ENCODE measurements at regions not wholly inside any gene's neighbourhood (a gene's known extent, or its start where the extent isn't known, plus 50 kb on each side); places are given as distances from the start of the nearest gene placed in this dataset.
A peak's percentile ranks its signal among the peaks of the same experiment; 100 is the strongest.
"Not testable (repeated sequence)": the region's sequence is repeated elsewhere in the genome, so short reads cannot be mapped to it uniquely, and the experiment has no call there.

GRCh38 chr16:5321930-5322329, 224.3 kb upstream of the EEF2KMT start:
- no peaks in the 10 kb centered on the region for H3K36me3 ChIP-seq (ENCODE audit: control insufficient read depth, insufficient read depth, low read length)
- H3K9me3 ChIP-seq (ENCODE audit: control insufficient read depth, insufficient read depth, low read length): no peaks in the 10 kb centered on the region
- peak in 2 of 6 donors; percentile 10 to 28 for DNase-seq (ENCODE audit: low read depth in 4 of 6, low spot score in 6 of 6)
- H3K4me1 ChIP-seq (ENCODE audit: control insufficient read depth, insufficient read depth, low read length): peaks cover 5% of the 10 kb centered on the region
- H3K27ac ChIP-seq (ENCODE audit: low read depth, low read length): no peak overlapping the region
- 100% methylated on average over 2 of the region's 4 CpGs for WGBS (ENCODE audit: insufficient coverage)
- H3K27me3 ChIP-seq (ENCODE audit: control insufficient read depth, insufficient read depth, low read length): no peaks in the 10 kb centered on the region
- no peak overlapping the region for H3K4me3 ChIP-seq (ENCODE audit: low read depth, low read length)

DNA sequence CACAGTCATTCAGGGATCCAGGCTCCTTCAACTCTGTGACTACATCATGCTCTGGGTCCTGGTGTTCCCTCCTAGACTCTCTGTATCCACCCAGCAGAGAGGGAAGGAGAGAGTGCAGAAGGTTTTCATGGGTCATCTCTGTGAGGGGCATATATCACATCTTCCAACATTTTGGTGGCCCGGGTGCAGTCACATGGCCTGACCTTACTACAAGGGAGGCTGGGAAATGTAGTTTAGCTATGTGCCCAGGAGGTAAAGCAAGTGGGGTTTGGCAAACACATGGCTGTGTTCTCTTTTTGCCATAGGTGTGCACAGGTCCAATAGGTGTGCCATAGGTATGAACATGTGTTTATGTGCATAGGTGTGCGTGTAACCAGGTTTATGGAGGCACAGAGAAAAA, 222.2 kb upstream of the EEF2KMT start:
- Histone ChIP-seq H3K9me3 (ENCODE audit: control insufficient read depth, insufficient read depth, low read length) (no peaks in the 10 kb centered on the region), H3K4me1 (ENCODE audit: control insufficient read depth, insufficient read depth, low read length) (peaks cover 5% of the 10 kb centered on the region), H3K36me3 (ENCODE audit: control insufficient read depth, insufficient read depth, low read length) (no peaks in the 10 kb centered on the region), H3K27ac (ENCODE audit: low read depth, low read length) (no peak overlapping the region), H3K4me3 (ENCODE audit: low read depth, low read length) (no peak overlapping the region), H3K27me3 (ENCODE audit: control insufficient read depth, insufficient read depth, low read length) (no peaks in the 10 kb centered on the region)
- 96% methylated on average over 2 of the region's 2 CpGs for WGBS (ENCODE audit: insufficient coverage)
- DNase-seq (ENCODE audit: low read depth in 4 of 6, low spot score in 6 of 6): no peak

- WGBS (ENCODE audit: insufficient coverage): 85% methylated on average over 5 of the region's 5 CpGs
Observed at GRCh38 chr16:5315914-5316313, 218.3 kb upstream of the EEF2KMT start.

GRCh38 chr16:5314377-5314776, 216.8 kb upstream of the EEF2KMT start:
- H3K36me3 ChIP-seq (ENCODE audit: control insufficient read depth, insufficient read depth, low read length): no peaks in the 10 kb centered on the region
- H3K4me1 ChIP-seq (ENCODE audit: control insufficient read depth, insufficient read depth, low read length): no peaks in the 10 kb centered on the region
- H3K27ac ChIP-seq (ENCODE audit: low read depth, low read length): no peak overlapping the region
- H3K9me3 ChIP-seq (ENCODE audit: control insufficient read depth, insufficient read depth, low read length): no peaks in the 10 kb centered on the region
- no peak for DNase-seq (ENCODE audit: low read depth in 4 of 6, low spot score in 6 of 6)
- H3K4me3 ChIP-seq (ENCODE audit: low read depth, low read length): no peak overlapping the region
- H3K27me3 ChIP-seq (ENCODE audit: control insufficient read depth, insufficient read depth, low read length): no peaks in the 10 kb centered on the region
- WGBS (ENCODE audit: insufficient coverage): 86% methylated on average over 4 of the region's 4 CpGs

More at GRCh38 chr16:5315914-5316313, 218.3 kb upstream of the EEF2KMT start:
- Histone ChIP-seq H3K36me3 (ENCODE audit: control insufficient read depth, insufficient read depth, low read length) (no peaks in the 10 kb centered on the region), H3K4me3 (ENCODE audit: low read depth, low read length) (no peak overlapping the region), H3K4me1 (ENCODE audit: control insufficient read depth, insufficient read depth, low read length) (no peaks in the 10 kb centered on the region), H3K9me3 (ENCODE audit: control insufficient read depth, insufficient read depth, low read length) (no peaks in the 10 kb centered on the region), H3K27ac (ENCODE audit: low read depth, low read length) (no peak overlapping the region), H3K27me3 (ENCODE audit: control insufficient read depth, insufficient read depth, low read length) (no peaks in the 10 kb centered on the region)
- DNase-seq (ENCODE audit: low read depth in 4 of 6, low spot score in 6 of 6): no peak

GRCh38 chr16:5309946-5310611, 212.5 kb upstream of the EEF2KMT start:
- WGBS (ENCODE audit: insufficient coverage): 100% methylated on average over 2 of the region's 4 CpGs
- no peaks in the 10 kb centered on the region for H3K4me1 ChIP-seq (ENCODE audit: control insufficient read depth, insufficient read depth, low read length)
- no peaks in the 10 kb centered on the region for H3K27me3 ChIP-seq (ENCODE audit: control insufficient read depth, insufficient read depth, low read length)
- H3K4me3 ChIP-seq (ENCODE audit: low read depth, low read length): no peak overlapping the region
- no peak overlapping the region for H3K27ac ChIP-seq (ENCODE audit: low read depth, low read length)
- DNase-seq (ENCODE audit: low read depth in 4 of 6, low spot score in 6 of 6): no peak
- no peaks in the 10 kb centered on the region for H3K36me3 ChIP-seq (ENCODE audit: control insufficient read depth, insufficient read depth, low read length)
- H3K9me3 ChIP-seq (ENCODE audit: control insufficient read depth, insufficient read depth, low read length): no peaks in the 10 kb centered on the region

- no peak for DNase-seq (ENCODE audit: low read depth in 4 of 6, low spot score in 6 of 6)
- H3K4me3 ChIP-seq (ENCODE audit: low read depth, low read length): no peak overlapping the region
- H3K27me3 ChIP-seq (ENCODE audit: control insufficient read depth, insufficient read depth, low read length): no peaks in the 10 kb centered on the region
- no peaks in the 10 kb centered on the region for H3K4me1 ChIP-seq (ENCODE audit: control insufficient read depth, insufficient read depth, low read length)
- WGBS (ENCODE audit: insufficient coverage): 82% methylated on average over 4 of the region's 4 CpGs
- H3K36me3 ChIP-seq (ENCODE audit: control insufficient read depth, insufficient read depth, low read length): no peaks in the 10 kb centered on the region
- no peaks in the 10 kb centered on the region for H3K9me3 ChIP-seq (ENCODE audit: control insufficient read depth, insufficient read depth, low read length)
- no peak overlapping the region for H3K27ac ChIP-seq (ENCODE audit: low read depth, low read length)
Observed at GRCh38 chr16:5305023-5305422, 207.4 kb upstream of the EEF2KMT start.

DNA sequence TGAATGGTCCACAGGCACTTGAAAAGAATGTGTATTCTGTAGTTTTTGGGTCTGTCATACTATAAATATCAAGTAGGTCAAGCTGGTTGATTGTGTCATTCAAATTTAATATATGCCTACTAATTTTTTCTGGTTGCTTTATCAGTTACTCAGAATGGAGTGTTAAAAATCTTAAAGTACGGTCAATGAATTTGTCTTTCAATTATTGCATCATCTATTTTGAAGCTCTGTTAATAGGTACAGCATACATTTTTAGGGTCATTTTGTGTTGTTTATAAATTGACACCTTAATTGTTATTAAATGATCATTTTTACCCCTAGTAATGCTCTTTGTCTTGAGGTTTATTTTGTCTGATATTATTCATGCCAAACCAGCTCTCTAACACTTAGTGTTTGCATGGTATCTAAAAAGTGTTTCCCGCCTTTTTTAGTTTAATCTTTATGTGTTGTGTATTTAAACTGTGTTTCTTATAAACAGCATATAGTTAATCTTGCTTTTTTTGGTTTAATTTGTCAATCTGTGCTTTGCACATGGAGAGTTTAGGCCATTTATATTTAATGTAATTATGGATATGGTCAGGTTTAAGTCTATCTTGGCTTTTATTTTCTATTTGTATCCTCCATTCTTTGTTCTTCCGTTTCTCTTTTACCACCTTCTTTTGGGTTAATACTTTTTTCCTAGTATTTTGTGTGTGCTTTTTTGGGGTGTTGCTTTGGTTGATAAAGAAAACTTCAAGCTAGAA, 204.9 kb upstream of the EEF2KMT start:
- no CpG with 5 or more reads among the region's 3 CpGs for WGBS (ENCODE audit: insufficient coverage)
- Histone ChIP-seq H3K27me3 (ENCODE audit: control insufficient read depth, insufficient read depth, low read length) (no peaks in the 10 kb centered on the region), H3K27ac (ENCODE audit: low read depth, low read length) (no peak overlapping the region), H3K36me3 (ENCODE audit: control insufficient read depth, insufficient read depth, low read length) (no peaks in the 10 kb centered on the region), H3K4me1 (ENCODE audit: control insufficient read depth, insufficient read depth, low read length) (no peaks in the 10 kb centered on the region), H3K4me3 (ENCODE audit: low read depth, low read length) (no peak overlapping the region), H3K9me3 (ENCODE audit: control insufficient read depth, insufficient read depth, low read length) (no peaks in the 10 kb centered on the region)
- no peak for DNase-seq (ENCODE audit: low read depth in 4 of 6, low spot score in 6 of 6)

- H3K36me3 ChIP-seq (ENCODE audit: control insufficient read depth, insufficient read depth, low read length): no peaks in the 10 kb centered on the region
- no CpG with 5 or more reads among the region's 3 CpGs for WGBS (ENCODE audit: insufficient coverage)
- DNase-seq (ENCODE audit: low read depth in 4 of 6, low spot score in 6 of 6): no peak
- H3K27ac ChIP-seq (ENCODE audit: low read depth, low read length): no peak overlapping the region
- no peak overlapping the region for H3K4me3 ChIP-seq (ENCODE audit: low read depth, low read length)
- no peaks in the 10 kb centered on the region for H3K27me3 ChIP-seq (ENCODE audit: control insufficient read depth, insufficient read depth, low read length)
- H3K4me1 ChIP-seq (ENCODE audit: control insufficient read depth, insufficient read depth, low read length): no peaks in the 10 kb centered on the region
- no peaks in the 10 kb centered on the region for H3K9me3 ChIP-seq (ENCODE audit: control insufficient read depth, insufficient read depth, low read length)
Observed at GRCh38 chr16:5298202-5298601, 200.6 kb upstream of the EEF2KMT start.

DNA sequence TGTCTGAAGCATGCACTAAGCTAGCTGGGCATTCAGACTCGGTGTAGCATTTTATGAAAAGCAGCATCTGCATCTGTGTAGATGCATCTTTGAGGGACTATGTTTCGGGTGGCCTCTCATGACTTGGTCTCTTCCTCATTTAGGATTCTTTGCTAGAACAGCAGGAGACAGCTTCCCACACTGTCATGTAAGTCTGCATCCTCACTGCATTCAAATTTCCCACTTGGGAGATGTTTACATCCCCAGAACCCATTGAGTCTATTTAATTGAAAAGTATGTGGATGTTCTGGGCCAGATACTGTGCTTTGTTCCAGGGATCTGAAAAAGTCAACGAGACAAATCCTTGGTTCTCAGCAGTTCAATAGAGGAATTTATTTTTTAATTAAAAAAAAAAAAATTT, 198.6 kb upstream of the EEF2KMT start:
- Histone ChIP-seq H3K9me3 (ENCODE audit: control insufficient read depth, insufficient read depth, low read length) (no peaks in the 10 kb centered on the region), H3K27me3 (ENCODE audit: control insufficient read depth, insufficient read depth, low read length) (no peaks in the 10 kb centered on the region), H3K4me1 (ENCODE audit: control insufficient read depth, insufficient read depth, low read length) (no peaks in the 10 kb centered on the region), H3K4me3 (ENCODE audit: low read depth, low read length) (no peak overlapping the region), H3K27ac (ENCODE audit: low read depth, low read length) (no peak overlapping the region), H3K36me3 (ENCODE audit: control insufficient read depth, insufficient read depth, low read length) (no peaks in the 10 kb centered on the region)
- 0% methylated on average over 1 of the region's 3 CpGs for WGBS (ENCODE audit: insufficient coverage)
- peak in 2 of 6 donors; percentile 20 to 87 for DNase-seq (ENCODE audit: low read depth in 4 of 6, low spot score in 6 of 6)

GRCh38 chr16:5295304-5295703, 197.7 kb upstream of the EEF2KMT start:
- not testable (repeated sequence) for H3K27ac ChIP-seq (ENCODE audit: low read depth, low read length); H3K36me3 ChIP-seq (ENCODE audit: control insufficient read depth, insufficient read depth, low read length); H3K4me1 ChIP-seq (ENCODE audit: control insufficient read depth, insufficient read depth, low read length); H3K9me3 ChIP-seq (ENCODE audit: control insufficient read depth, insufficient read depth, low read length); H3K27me3 ChIP-seq (ENCODE audit: control insufficient read depth, insufficient read depth, low read length); H3K4me3 ChIP-seq (ENCODE audit: low read depth, low read length); DNase-seq (ENCODE audit: low read depth in 4 of 6, low spot score in 6 of 6)
- WGBS (ENCODE audit: insufficient coverage): 66% methylated on average over 6 of the region's 8 CpGs
